Neural cell (in vitro differentiated cells): ENCODE measurements at regions not wholly inside any gene's neighbourhood (a gene's known extent, or its start where the extent isn't known, plus 50 kb on each side); places are given as distances from the start of the nearest gene placed in this dataset.
"Not testable (repeated sequence)": the region's sequence is repeated elsewhere in the genome, so short reads cannot be mapped to it uniquely, and the experiment has no call there.

ENCODE experiments used
- H2AFZ ChIP-seq: fragments of 200-600, 300-800 bp; sonication (generic), shearing (Covaris generic); 2 replicates; pipeline ENCODE4 v1.6.0; 2014; ENCODE audit warnings: low read depth, mild to moderate bottlenecking, antibody characterized with exemption, low read length, moderate library complexity
- H3F3A ChIP-seq: fragments of 200-600 bp; shearing (Covaris generic); 2 replicates; pipeline ENCODE4 v1.6.1; 2016; ENCODE audit warnings: mild to moderate bottlenecking, moderate library complexity, mixed read lengths, antibody characterized with exemption, low read length; ENCODE audit not compliant: insufficient read depth, poor library complexity, severe bottlenecking
- H3K27ac ChIP-seq: fragments of 200-600, 300-800 bp; sonication (generic), shearing (Covaris generic); 2 replicates; pipeline ENCODE4 v1.5.1; 2014; ENCODE audit warnings: mild to moderate bottlenecking, low read length, moderate library complexity
- H3K27me3 ChIP-seq: fragments of 300-800, 200-600 bp; sonication (generic), shearing (Covaris generic); 2 replicates; pipeline ENCODE4 v1.6.0; 2014; ENCODE audit warnings: mild to moderate bottlenecking, low read depth, low read length, moderate library complexity; ENCODE audit not compliant: insufficient read depth
- H3K36me3 ChIP-seq: fragments of 300-800, 200-600 bp; sonication (generic), shearing (Covaris generic); 2 replicates; pipeline ENCODE4 v1.5.1; 2014; ENCODE audit warnings: mild to moderate bottlenecking, antibody characterized with exemption, low read length, moderate library complexity; ENCODE audit not compliant: insufficient read depth
- H3K4me2 ChIP-seq: fragments of 300-800, 200-600 bp; sonication (generic), shearing (Covaris generic); 2 replicates; pipeline ENCODE4 v1.6.0; 2014; ENCODE audit warnings: mild to moderate bottlenecking, low read length
- H3K4me3 ChIP-seq: fragments of 300-800, 200-600 bp; sonication (generic), shearing (Covaris generic); 2 replicates; pipeline ENCODE4 v1.5.1; 2014; ENCODE audit warnings: mild to moderate bottlenecking, low read length, moderate library complexity
- H3K79me2 ChIP-seq: fragments of 200-600 bp; shearing (Covaris generic); replicated peaks from 2 replicates; pipeline ENCODE4 v1.6.0; 2014; ENCODE audit warnings: mild to moderate bottlenecking, low read length, moderate library complexity; ENCODE audit not compliant: insufficient read depth
- H3K9ac ChIP-seq: fragments of 300-800, 200-600 bp; sonication (generic), shearing (Covaris generic); 2 replicates; pipeline ENCODE4 v1.6.1; 2016; ENCODE audit warnings: mild to moderate bottlenecking, low read length, mixed read lengths
- H3K9me2 ChIP-seq: fragments of 200-600 bp; shearing (Covaris generic); 2 replicates; pipeline ENCODE4 v1.6.1; 2016; ENCODE audit warnings: mild to moderate bottlenecking, low read length, mixed read lengths; ENCODE audit not compliant: insufficient read depth
- H3K9me3 ChIP-seq: fragments of 200-600, 300-800 bp; sonication (generic), shearing (Covaris generic); 2 replicates; pipeline ENCODE4 v1.6.1; 2016; ENCODE audit warnings: mild to moderate bottlenecking, mixed run types, low read length, moderate library complexity, mixed read lengths
- H4K20me1 ChIP-seq: fragments of 200-600 bp; shearing (Covaris generic); 2 replicates; pipeline ENCODE4 v1.6.1; 2016; ENCODE audit warnings: mild to moderate bottlenecking, mixed run types; ENCODE audit not compliant: insufficient read depth
- CTCF ChIP-seq: fragments of 450-650 bp; IDR thresholded peaks from 2 replicates; pipeline ENCODE4 v1.5.1; 2014; ENCODE audit warnings: antibody characterized with exemption, mild to moderate bottlenecking, moderate library complexity; ENCODE audit not compliant: poor library complexity, severe bottlenecking
- EP300 ChIP-seq: fragments of 450-650 bp; conservative IDR thresholded peaks from 2 replicates; pipeline ENCODE4 v1.6.1; 2014; ENCODE audit warnings: antibody characterized with exemption, mild to moderate bottlenecking, moderate library complexity; ENCODE audit not compliant: poor library complexity, severe bottlenecking
- EZH2 ChIP-seq: fragments of 200-600, 300-800 bp; shearing (Covaris generic), sonication (generic); IDR thresholded peaks from 2 replicates; pipeline ENCODE4 v1.6.1; 2014; ENCODE audit warnings: antibody characterized with exemption, low read length, borderline replicate concordance, mild to moderate bottlenecking; ENCODE audit not compliant: insufficient read depth, poor library complexity, severe bottlenecking
- MXI1 ChIP-seq: fragments of 450-650 bp; conservative IDR thresholded peaks from 2 replicates; pipeline ENCODE4 v1.6.1; 2014; ENCODE audit warnings: antibody characterized with exemption, mild to moderate bottlenecking; ENCODE audit not compliant: poor library complexity, severe bottlenecking
- POLR2AphosphoS5 ChIP-seq: IDR thresholded peaks from 2 replicates; pipeline ENCODE4 v1.6.1; 2012
- RAD21 ChIP-seq: fragments of 450-650 bp; conservative IDR thresholded peaks from 2 replicates; pipeline ENCODE4 v1.6.1; 2014; ENCODE audit warnings: antibody characterized with exemption, mild to moderate bottlenecking, moderate library complexity
- REST ChIP-seq: IDR thresholded peaks from 2 replicates; pipeline ENCODE4 v1.6.1; 2012; ENCODE audit warnings: borderline replicate concordance
- SMC3 ChIP-seq: fragments of 450-650 bp; conservative IDR thresholded peaks from 2 replicates; pipeline ENCODE4 v1.6.1; 2014; ENCODE audit warnings: antibody characterized with exemption, mild to moderate bottlenecking, moderate library complexity; ENCODE audit not compliant: poor library complexity
- TAF1 ChIP-seq: IDR thresholded peaks from 2 replicates; pipeline ENCODE4 v1.6.1; 2012; ENCODE audit warnings: low read depth

GRCh38 chr11:109965445-109965844, 127.7 kb upstream of the ZC3H12C start:
- H3K36me3 ChIP-seq, H3F3A ChIP-seq, H4K20me1 ChIP-seq, H3K4me2 ChIP-seq, H3K4me3 ChIP-seq, H2AFZ ChIP-seq, H3K79me2 ChIP-seq, H3K9me3 ChIP-seq, H3K27me3 ChIP-seq, H3K9ac ChIP-seq, H3K27ac ChIP-seq, H3K9me2 ChIP-seq: not testable (repeated sequence)

DNA sequence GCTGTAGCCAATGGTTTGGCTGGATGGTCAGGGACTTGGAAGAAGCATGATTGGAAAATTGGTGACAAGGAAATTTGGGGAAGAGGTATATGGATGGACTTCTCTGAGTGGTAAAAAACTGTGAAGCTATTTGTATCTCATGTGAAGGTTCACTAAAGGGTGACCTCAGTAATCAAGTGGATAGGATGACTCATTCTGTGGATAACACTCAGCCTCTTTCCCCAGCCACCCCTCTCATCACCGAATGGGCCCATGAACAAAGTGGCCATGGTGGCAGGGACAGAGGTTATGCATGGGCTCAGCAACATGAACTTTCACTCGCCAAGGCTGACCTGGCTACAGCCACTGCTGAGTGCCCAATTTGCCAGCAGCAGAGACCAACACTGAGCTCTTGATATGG, 127.3 kb upstream of the ZC3H12C start:
- H3K9me2 ChIP-seq, H3F3A ChIP-seq: not testable (repeated sequence)

DNA sequence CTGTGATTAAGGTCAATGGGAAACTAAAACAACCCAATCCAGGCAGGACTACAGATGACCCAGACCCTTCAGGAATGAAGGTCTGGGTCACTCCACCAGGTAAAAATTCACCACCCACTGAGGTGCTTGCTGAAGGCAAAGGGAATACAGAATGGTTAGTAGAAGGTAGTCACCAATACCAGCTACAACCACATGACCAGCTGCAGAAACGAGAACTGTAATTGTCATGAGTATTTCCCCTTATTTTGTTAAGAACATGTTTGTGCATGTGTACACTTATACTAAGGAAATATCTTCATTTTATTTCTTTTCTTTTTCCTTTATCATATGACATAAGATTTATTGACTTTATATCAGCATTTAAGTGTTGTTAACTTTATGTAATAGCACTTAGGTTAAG, 126.1 kb upstream of the ZC3H12C start:
- not testable (repeated sequence) for H3K4me3 ChIP-seq, H3K36me3 ChIP-seq, H3K9me3 ChIP-seq, H3K4me2 ChIP-seq, H3K9ac ChIP-seq, H3K9me2 ChIP-seq, H3F3A ChIP-seq, H3K27ac ChIP-seq, H4K20me1 ChIP-seq, H3K79me2 ChIP-seq, H2AFZ ChIP-seq, H3K27me3 ChIP-seq

More for the DNA sequence above, 127.3 kb upstream of the ZC3H12C start:
- H3K4me3 ChIP-seq, H3K36me3 ChIP-seq, H3K27ac ChIP-seq, H3K9me3 ChIP-seq, H3K4me2 ChIP-seq, H3K9ac ChIP-seq, H2AFZ ChIP-seq, H4K20me1 ChIP-seq, H3K27me3 ChIP-seq, H3K79me2 ChIP-seq: not testable (repeated sequence)

GRCh38 chr11:109968299-109968698, 124.9 kb upstream of the ZC3H12C start:
- TF ChIP-seq CTCF (no peak), REST (no peak), TAF1 (no peak), RAD21 (no peak), EP300 (no peak), POLR2AphosphoS5 (no peak), MXI1 (no peak), SMC3 (no peak), EZH2 (no peak)
- H3K9me3 ChIP-seq = no peaks in the 10 kb centered on the region
- no peak overlapping the region for H3K27ac ChIP-seq
- H3K79me2 ChIP-seq = no peaks in the 10 kb centered on the region
- H3K36me3 ChIP-seq = no peaks in the 10 kb centered on the region
- H3K9me2 ChIP-seq = no peaks in the 10 kb centered on the region
- H3K4me2 ChIP-seq = no peak overlapping the region
- H3K9ac ChIP-seq = no peak overlapping the region
- H3F3A ChIP-seq = peaks cover 3% of the 10 kb centered on the region
- H2AFZ ChIP-seq = no peak overlapping the region
- H3K27me3 ChIP-seq = no peaks in the 10 kb centered on the region
- no peaks in the 10 kb centered on the region for H4K20me1 ChIP-seq
- H3K4me3 ChIP-seq = no peak overlapping the region
